Sigmoid colon (tissue), 3 donors: ENCODE measurements at regions not wholly inside any gene's neighbourhood (a gene's known extent, or its start where the extent isn't known, plus 50 kb on each side); places are given as distances from the start of the nearest gene placed in this dataset.

Source experiments
- CTCF ChIP-seq, 4 experiments: fragments of 450-650 bp in 3 of 4; fragments of 200-600 bp in 1 of 4; IDR thresholded peaks; one replicate each; pipeline ENCODE4 v1.5.1; 2016 to 2019; ENCODE audit warnings: antibody characterized with exemption in 4 of 4, mild to moderate bottlenecking in 3 of 4, moderate library complexity in 2 of 4
- POLR2A ChIP-seq, 2 donors: fragments of 450-650 bp; IDR thresholded peaks; one replicate each; pipeline ENCODE4 v1.6.1; 2016; ENCODE audit warnings: antibody characterized with exemption in 2 of 2, mild to moderate bottlenecking in 2 of 2, moderate library complexity in 2 of 2

- TF ChIP-seq CTCF (IDR thresholded peaks at IDR 0.05) (no peak), POLR2A (IDR thresholded peaks at IDR 0.05) (no peak)
These were observed 344.6 kb upstream of the IMPG1 start for GRCh38 chr6:76416821-76417605.
